NCI-H1048 (cell line): ENCODE measurements at regions not wholly inside any gene's neighbourhood (a gene's known extent, or its start where the extent isn't known, plus 50 kb on each side); places are given as distances from the start of the nearest gene placed in this dataset.
"Not testable (repeated sequence)": the region's sequence is repeated elsewhere in the genome, so short reads cannot be mapped to it uniquely, and the experiment has no call there.

Experiments
- DNase-seq: peaks from one replicate; lab custom pipeline; 2025; lab: John Stamatoyannopoulos, UW

- no peak for DNase-seq
Measured at GRCh38 chr7:83306502-83306901, 143.8 kb upstream of the PCLO start.

- DNase-seq = no peak
Measured at GRCh38 chr7:83305027-83305426, 142.3 kb upstream of the PCLO start.

GRCh38 chr7:83301416-83301815, 138.7 kb upstream of the PCLO start:
- DNase-seq = no peak

DNA sequence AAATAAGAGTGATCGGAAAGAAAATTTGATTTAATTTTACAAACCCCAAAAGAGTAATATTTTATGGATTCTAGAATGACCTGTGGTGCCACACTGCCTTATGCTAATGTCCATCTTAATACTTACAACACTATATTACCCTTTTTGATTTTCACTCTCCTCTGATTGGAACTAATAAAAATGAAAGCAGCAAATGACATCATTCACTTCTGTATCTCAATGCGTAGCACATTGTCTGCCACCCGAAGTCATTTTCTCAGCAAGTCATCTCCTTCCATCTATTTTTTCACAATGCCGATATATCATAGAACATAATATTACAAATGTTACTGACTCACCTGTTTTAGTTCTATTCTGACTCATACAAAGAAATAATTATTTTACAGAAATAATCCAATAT, 127.5 kb upstream of the PCLO start:
- DNase-seq = no peak

DNA sequence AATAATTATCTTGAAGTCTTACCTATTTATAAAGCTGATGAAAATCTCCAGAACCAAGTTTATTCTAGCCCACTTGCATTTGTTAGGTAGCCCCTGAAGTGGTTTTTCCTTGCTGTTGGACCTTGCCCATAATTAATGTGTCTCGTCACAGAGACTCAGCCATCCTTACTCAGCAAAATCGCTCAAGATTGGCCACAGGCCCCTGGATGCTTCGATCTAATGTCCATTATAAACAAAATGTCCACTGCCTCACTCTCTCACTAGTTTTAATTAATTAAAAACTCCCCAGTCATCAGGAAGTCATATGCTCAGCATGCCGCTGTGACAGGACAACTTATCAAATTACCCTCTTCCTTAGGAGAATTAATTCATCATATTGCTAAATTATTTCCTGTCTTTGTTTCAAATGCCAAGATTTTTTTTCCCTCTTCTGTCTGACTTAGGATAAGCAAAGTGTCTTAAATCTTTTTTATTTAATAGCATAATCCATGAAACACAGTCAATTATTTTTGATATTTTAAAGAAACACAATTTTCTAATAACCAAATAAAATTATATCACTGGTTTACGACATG, 126.8 kb upstream of the PCLO start:
- DNase-seq = no peak

DNA sequence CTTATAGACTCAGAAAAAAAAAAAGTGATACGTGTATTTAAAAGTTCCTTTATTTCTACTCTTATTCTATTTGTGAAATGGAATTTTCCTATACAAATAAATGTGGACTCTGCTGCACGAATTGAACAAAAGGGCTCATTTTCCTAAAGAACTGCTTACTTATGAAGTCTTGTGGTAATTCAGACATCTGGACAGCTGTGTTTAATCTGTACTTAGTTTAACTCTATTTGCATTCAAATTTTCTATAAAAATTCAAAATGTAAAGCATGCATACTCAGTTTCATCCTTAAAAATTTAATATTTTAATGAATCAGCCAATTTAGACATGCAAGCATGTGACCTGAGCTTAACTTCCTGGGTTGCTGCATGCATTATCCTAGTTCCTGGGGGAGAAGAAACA, 118.0 kb upstream of the PCLO start:
- peak; percentile 69 for DNase-seq

DNA sequence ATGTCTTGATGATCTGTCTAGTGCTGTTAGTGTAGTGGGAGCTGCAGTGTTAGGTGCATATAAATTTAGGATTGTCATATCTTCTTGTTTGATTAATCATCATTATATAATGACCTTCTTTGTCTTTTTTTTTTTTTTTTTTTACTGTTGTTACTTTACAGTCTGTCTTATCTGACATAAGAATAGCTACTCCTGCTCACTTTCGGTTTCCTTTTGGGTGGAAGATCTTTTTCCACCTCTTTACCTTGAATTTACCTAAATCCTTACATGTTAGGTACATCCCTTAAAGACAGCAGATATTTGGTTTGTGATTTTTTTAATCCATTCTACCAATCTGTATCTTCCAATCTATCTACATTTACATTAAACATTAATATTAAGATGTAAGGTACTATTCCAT, 113.6 kb upstream of the PCLO start:
- no peak for DNase-seq

- DNase-seq = no peak
Measured at GRCh38 chr7:83273699-83274098, 111.0 kb upstream of the PCLO start.

- no peak for DNase-seq
Measured at GRCh38 chr7:83271212-83272099, 108.8 kb upstream of the PCLO start.

GRCh38 chr7:83270407-83270806, 107.7 kb upstream of the PCLO start:
- no peak for DNase-seq

DNA sequence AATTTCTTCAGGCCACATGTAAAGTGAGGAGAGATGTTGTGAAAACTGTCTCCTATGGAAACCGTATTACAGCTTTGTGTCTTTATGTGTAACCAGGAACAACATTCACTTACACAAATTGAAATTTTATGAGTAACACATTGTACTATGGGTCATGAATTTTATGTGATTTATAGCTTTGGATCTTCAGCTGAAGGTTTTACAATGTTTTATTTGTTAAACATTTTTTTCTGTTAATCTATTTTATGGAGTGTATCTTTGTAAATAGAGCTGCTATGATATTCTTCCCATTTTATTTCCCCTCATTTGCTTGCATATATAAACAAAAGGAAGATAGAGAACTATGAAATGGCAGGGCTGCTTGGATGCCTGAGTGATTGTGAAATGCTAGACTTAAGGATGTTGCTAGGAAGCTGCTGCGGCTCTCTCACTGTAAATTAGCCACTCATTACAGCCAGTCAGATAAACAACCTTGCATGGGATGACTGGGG, 104.5 kb upstream of the PCLO start:
- DNase-seq = no peak

- not testable (repeated sequence) for DNase-seq
Measured at GRCh38 chr7:83263442-83264034, 100.9 kb upstream of the PCLO start.

GRCh38 chr7:83259064-83259463, 96.4 kb upstream of the PCLO start:
- no peak for DNase-seq

- DNase-seq = no peak
Measured at GRCh38 chr7:83248000-83248399, 85.3 kb upstream of the PCLO start.

DNA sequence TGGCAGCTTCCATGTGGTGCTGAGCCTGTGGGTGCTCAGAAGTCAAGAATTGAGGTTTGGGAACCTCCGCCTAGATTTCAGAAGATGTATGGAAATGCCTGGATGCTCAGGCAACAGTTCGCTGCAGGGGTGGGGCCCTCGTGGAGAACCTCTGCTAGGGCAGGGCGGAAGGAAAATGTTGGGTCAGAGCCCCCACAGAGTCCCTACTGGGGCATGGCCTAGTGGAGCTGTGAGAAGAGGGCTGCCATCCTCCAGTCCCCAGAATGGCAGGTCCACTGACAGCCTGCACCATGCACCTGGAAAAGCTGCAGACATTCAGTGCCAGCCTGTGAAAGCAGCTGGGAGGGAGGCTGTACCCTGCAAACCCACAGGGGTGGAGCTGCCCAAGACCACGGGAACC, 56.5 kb upstream of the PCLO start:
- not testable (repeated sequence) for DNase-seq

GRCh38 chr7:83212883-83213282, 50.2 kb upstream of the PCLO start:
- no peak for DNase-seq
